GM12891 (cell line): ENCODE measurements at regions not wholly inside any gene's neighbourhood (a gene's known extent, or its start where the extent isn't known, plus 50 kb on each side); places are given as distances from the start of the nearest gene placed in this dataset.

Experiments
- DNase-seq: peaks from one replicate; pipeline ENCODE4 v3.0.0; 2011; ENCODE audit warnings: low spot score; ENCODE audit not compliant: insufficient read length
- FAIRE-seq: peaks from 2 replicates; lab custom pipeline; 2011; peaks lifted over from hg19 to GRCh38; lab: Jason Lieb, UNC
- PAX5 ChIP-seq: IDR thresholded peaks from 2 replicates; pipeline ENCODE4 v1.6.1; 2011; ENCODE audit warnings: low read length, moderate library complexity, mild to moderate bottlenecking; ENCODE audit not compliant: insufficient read depth, severe bottlenecking
- POLR2A ChIP-seq: IDR thresholded peaks from 2 replicates; pipeline ENCODE4 v1.6.1; 2011; ENCODE audit warnings: low read depth, low read length, control low read depth
- POLR2AphosphoS5 ChIP-seq: IDR thresholded peaks from 2 replicates; pipeline ENCODE4 v1.6.1; 2011; ENCODE audit warnings: low read depth, low read length, control low read depth
- POU2F2 ChIP-seq: IDR thresholded peaks from 2 replicates; pipeline ENCODE4 v1.6.1; 2011; ENCODE audit warnings: low read depth, mild to moderate bottlenecking, control low read depth, low read length, moderate library complexity
- SPI1 ChIP-seq: IDR thresholded peaks from 2 replicates; pipeline ENCODE4 v1.6.1; 2011; ENCODE audit warnings: low read depth, low read length, control low read depth
- TAF1 ChIP-seq: IDR thresholded peaks from 2 replicates; pipeline ENCODE4 v1.6.1; 2011; ENCODE audit warnings: low read depth, low read length, control low read depth

GRCh38 chr4:14095831-14096230 is 468.3 kb upstream of the BOD1L1 start:
- FAIRE-seq (no peak), DNase-seq (no peak)
- TF ChIP-seq POLR2AphosphoS5 (no peak), TAF1 (no peak), SPI1 (no peak), POU2F2 (no peak)

GRCh38 chr4:14096396-14096965 is 469.0 kb upstream of the BOD1L1 start:
- DNase-seq: no peak
- no peak for FAIRE-seq
- TF ChIP-seq POU2F2 (no peak), SPI1 (no peak), PAX5 (no peak), POLR2AphosphoS5 (no peak), TAF1 (no peak), POLR2A (no peak)

- FAIRE-seq (no peak), DNase-seq (no peak)
- TF ChIP-seq SPI1: no peak
- TF ChIP-seq POLR2AphosphoS5: no peak
- TF ChIP-seq TAF1: no peak
These were observed 472.8 kb upstream of the BOD1L1 start for GRCh38 chr4:14100349-14100748.

- FAIRE-seq (no peak), DNase-seq (no peak)
- TF ChIP-seq POU2F2 (no peak), POLR2AphosphoS5 (no peak), TAF1 (no peak), POLR2A (no peak), PAX5 (no peak), SPI1 (no peak)
These were observed 482.9 kb upstream of the BOD1L1 start for GRCh38 chr4:14110407-14110806.

GRCh38 chr4:14111730-14112181 is 484.2 kb upstream of the BOD1L1 start:
- DNase-seq (no peak), FAIRE-seq (no peak)
- no peak for TF ChIP-seq POU2F2
- TF ChIP-seq POLR2A: no peak
- no peak for TF ChIP-seq POLR2AphosphoS5
- TF ChIP-seq PAX5: no peak
- no peak for TF ChIP-seq SPI1
- TF ChIP-seq TAF1: no peak

GRCh38 chr4:14115106-14115505 is 487.6 kb upstream of the BOD1L1 start:
- FAIRE-seq: no peak
- TF ChIP-seq TAF1 (no peak), SPI1 (no peak), POU2F2 (no peak), POLR2AphosphoS5 (no peak), POLR2A (no peak), PAX5 (no peak)

GRCh38 chr4:14117575-14118238 is 490.2 kb upstream of the BOD1L1 start:
- FAIRE-seq: no peak

More at GRCh38 chr4:14115106-14115505, 487.6 kb upstream of the BOD1L1 start:
- DNase-seq: no peak

GRCh38 chr4:14124816-14125215 is 497.3 kb upstream of the BOD1L1 start:
- DNase-seq: no peak
- FAIRE-seq: no peak
- no peak for TF ChIP-seq POLR2AphosphoS5
- no peak for TF ChIP-seq TAF1
- no peak for TF ChIP-seq POLR2A
- no peak for TF ChIP-seq POU2F2
- no peak for TF ChIP-seq SPI1
- no peak for TF ChIP-seq PAX5

More at GRCh38 chr4:14117575-14118238, 490.2 kb upstream of the BOD1L1 start:
- TF ChIP-seq POLR2AphosphoS5: no peak
- no peak for TF ChIP-seq TAF1
- TF ChIP-seq POLR2A: no peak
- no peak for TF ChIP-seq SPI1
- no peak for TF ChIP-seq PAX5
- no peak for DNase-seq

- TF ChIP-seq POLR2A (no peak), SPI1 (peak; percentile 90)
These were observed 498.0 kb upstream of the BOD1L1 start for GRCh38 chr4:14125375-14126129.

GRCh38 chr4:14130551-14130950 is 503.0 kb upstream of the BOD1L1 start:
- FAIRE-seq: no peak
- no peak for DNase-seq

More at GRCh38 chr4:14125375-14126129, 498.0 kb upstream of the BOD1L1 start:
- DNase-seq (peak; percentile 1), FAIRE-seq (no peak)

More at GRCh38 chr4:14130551-14130950, 503.0 kb upstream of the BOD1L1 start:
- TF ChIP-seq POLR2A (no peak), POU2F2 (no peak), SPI1 (no peak), PAX5 (no peak), POLR2AphosphoS5 (no peak), TAF1 (no peak)
